HG03520 (cell line): ENCODE measurements at regions not wholly inside any gene's neighbourhood (a gene's known extent, or its start where the extent isn't known, plus 50 kb on each side); places are given as distances from the start of the nearest gene placed in this dataset.

Experiments used
- ATAC-seq: cut with Tn5 transposase; IDR thresholded peaks from one replicate; pipeline ENCODE4 v1.9.1; 2021; ENCODE audit warnings: mild to moderate bottlenecking, moderate library complexity; ENCODE audit not compliant: unreplicated experiment

DNA sequence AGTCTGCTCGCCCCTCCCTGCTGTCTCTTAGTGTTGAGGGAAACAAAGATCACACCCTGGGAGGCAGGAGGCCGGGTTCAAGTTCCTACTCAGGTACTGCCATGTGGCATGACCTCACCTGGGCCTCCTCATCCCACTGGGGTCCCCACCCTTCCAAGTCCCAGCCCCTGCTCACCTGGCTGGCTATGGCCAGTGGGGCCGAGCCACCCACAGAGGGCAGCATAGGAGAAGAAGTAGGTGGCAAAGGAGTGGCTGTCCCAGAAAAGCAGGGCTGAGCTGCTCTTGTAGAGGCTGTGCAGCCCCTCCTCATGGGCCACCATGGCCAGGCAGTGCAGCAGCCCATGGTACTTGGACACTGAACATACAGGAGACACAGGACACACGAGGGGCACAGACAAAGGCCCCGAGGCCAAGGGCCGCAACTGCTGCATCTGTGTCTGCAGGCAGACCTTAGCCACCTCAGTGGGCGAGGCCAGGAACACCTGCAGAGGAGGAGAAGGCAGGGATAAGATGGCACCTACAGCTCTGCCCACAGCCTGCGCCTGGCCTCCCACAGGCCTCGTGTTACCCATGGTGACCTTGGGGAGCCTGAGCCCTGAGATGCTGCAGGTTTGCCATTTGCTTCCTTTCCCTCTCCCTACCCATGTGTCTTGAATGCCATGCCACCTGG, 50.6 kb upstream of the MPEG1 start:
- no peak for ATAC-seq
